Parathyroid adenoma (tissue), 2 donors: ENCODE measurements at regions not wholly inside any gene's neighbourhood (a gene's known extent, or its start where the extent isn't known, plus 50 kb on each side); places are given as distances from the start of the nearest gene placed in this dataset.

Experiments
- H2AFZ ChIP-seq: fragments of 300-600 bp; sonication (generic); one replicate; pipeline ENCODE4 v1.7.0; 2017; ENCODE audit warnings: antibody characterized with exemption, mild to moderate bottlenecking
- H3K27ac ChIP-seq: fragments of 300-600 bp; sonication (generic); one replicate; pipeline ENCODE4 v1.7.0; 2017
- H3K27me3 ChIP-seq: fragments of 300-600 bp; sonication (generic); one replicate; pipeline ENCODE4 v1.7.0; 2017; ENCODE audit warnings: low read length; ENCODE audit not compliant: control insufficient read depth, insufficient read depth
- H3K36me3 ChIP-seq: fragments of 300-600 bp; sonication (generic); one replicate; pipeline ENCODE4 v1.7.0; 2017; ENCODE audit warnings: low read length; ENCODE audit not compliant: control insufficient read depth, insufficient read depth
- H3K4me1 ChIP-seq: fragments of 300-600 bp; sonication (generic); one replicate; pipeline ENCODE4 v1.7.0; 2017; ENCODE audit warnings: control low read depth
- H3K4me2 ChIP-seq: fragments of 300-600 bp; sonication (generic); one replicate; pipeline ENCODE4 v1.7.0; 2017; ENCODE audit warnings: low read length
- H3K4me3 ChIP-seq: fragments of 300-600 bp; sonication (generic); one replicate; pipeline ENCODE4 v1.7.0; 2017; ENCODE audit warnings: low read depth, low read length
- H3K79me2 ChIP-seq: fragments of 300-600 bp; sonication (generic); one replicate; pipeline ENCODE4 v1.7.0; 2017; ENCODE audit warnings: control low read depth
- H3K9ac ChIP-seq: fragments of 300-600 bp; sonication (generic); one replicate; pipeline ENCODE4 v1.7.0; 2017; ENCODE audit warnings: mild to moderate bottlenecking
- H3K9me3 ChIP-seq: fragments of 300-600 bp; sonication (generic); one replicate; pipeline ENCODE4 v1.7.0; 2017; ENCODE audit warnings: low read length; ENCODE audit not compliant: control insufficient read depth
- CTCF ChIP-seq: fragments of 300-600 bp; sonication (generic); IDR thresholded peaks from one replicate; pipeline ENCODE4 v1.7.0; 2017; ENCODE audit warnings: antibody characterized with exemption, mild to moderate bottlenecking
- donor health status: primary hyperparathyroidism.

GRCh38 chr2:105951384-105951694 lies 206.6 kb downstream of the NCK2 start:
- Histone ChIP-seq H3K79me2 (no peaks in the 10 kb centered on the region), H3K27ac (no peak overlapping the region), H2AFZ (no peak overlapping the region), H3K4me3 (no peak overlapping the region), H3K27me3 (no peaks in the 10 kb centered on the region), H3K9ac (no peak overlapping the region), H3K36me3 (no peaks in the 10 kb centered on the region), H3K4me2 (no peak overlapping the region), H3K9me3 (no peaks in the 10 kb centered on the region), H3K4me1 (no peaks in the 10 kb centered on the region)
- TF ChIP-seq CTCF = no peak

- Histone ChIP-seq H3K4me1 (no peaks in the 10 kb centered on the region), H3K27ac (no peak overlapping the region), H2AFZ (no peak overlapping the region), H3K36me3 (no peaks in the 10 kb centered on the region), H3K79me2 (no peaks in the 10 kb centered on the region), H3K9ac (no peak overlapping the region), H3K4me3 (no peak overlapping the region), H3K4me2 (no peak overlapping the region), H3K9me3 (no peaks in the 10 kb centered on the region), H3K27me3 (no peaks in the 10 kb centered on the region)
- no peak for TF ChIP-seq CTCF
These were observed 206.0 kb downstream of the NCK2 start for GRCh38 chr2:105950521-105951383.

- TF ChIP-seq CTCF = no peak
These were observed 199.3 kb downstream of the NCK2 start for GRCh38 chr2:105943977-105944376.

More at GRCh38 chr2:105943977-105944376, 199.3 kb downstream of the NCK2 start:
- Histone ChIP-seq H3K9me3 (no peaks in the 10 kb centered on the region), H3K4me3 (no peak overlapping the region), H3K4me1 (no peaks in the 10 kb centered on the region), H3K4me2 (no peak overlapping the region), H2AFZ (no peak overlapping the region), H3K79me2 (no peaks in the 10 kb centered on the region), H3K27me3 (no peaks in the 10 kb centered on the region), H3K9ac (no peak overlapping the region), H3K27ac (no peak overlapping the region), H3K36me3 (no peaks in the 10 kb centered on the region)
